Spleen (tissue), 7 donors: ENCODE measurements at regions not wholly inside any gene's neighbourhood (a gene's known extent, or its start where the extent isn't known, plus 50 kb on each side); places are given as distances from the start of the nearest gene placed in this dataset.

Experiments used
- POLR2A ChIP-seq, 3 donors: fragments of 450-650 bp; IDR thresholded peaks; one replicate each; pipeline ENCODE4 v1.5.1; 2017; ENCODE audit warnings: antibody characterized with exemption in 3 of 3, mild to moderate bottlenecking in 1 of 3
- POLR2AphosphoS5 ChIP-seq, 3 donors: sonication (generic); formaldehyde crosslinking; IDR thresholded peaks; one replicate each; pipeline ENCODE4 v1.5.1; 2017; ENCODE audit warnings: antibody characterized with exemption in 3 of 3
- TF ChIP-seq, protein P1 (sequence below), 11 experiments: fragments of 200-600 bp in 7 of 11; fragments of 450-650 bp in 4 of 11; sonication (generic) in 4 of 11; IDR thresholded peaks in 8 of 11; conservative IDR thresholded peaks in 3 of 11; 1 replicate in 7 of 11; 2 replicates in 4 of 11; pipeline versions ENCODE4 v1.4.0 to v1.8.0; 2016 to 2021; ENCODE audit warnings: antibody characterized with exemption in 11 of 11, inconsistent platforms in 4 of 11, mild to moderate bottlenecking in 1 of 11
- donor health status: DM: no; HTN: no; CAD: no; lungs with moderate emphysema.
- donor health status: DM: no; HTN: no; CAD: no.
- donor health status: DM: no; HTN: no; CAD: no.

DNA sequence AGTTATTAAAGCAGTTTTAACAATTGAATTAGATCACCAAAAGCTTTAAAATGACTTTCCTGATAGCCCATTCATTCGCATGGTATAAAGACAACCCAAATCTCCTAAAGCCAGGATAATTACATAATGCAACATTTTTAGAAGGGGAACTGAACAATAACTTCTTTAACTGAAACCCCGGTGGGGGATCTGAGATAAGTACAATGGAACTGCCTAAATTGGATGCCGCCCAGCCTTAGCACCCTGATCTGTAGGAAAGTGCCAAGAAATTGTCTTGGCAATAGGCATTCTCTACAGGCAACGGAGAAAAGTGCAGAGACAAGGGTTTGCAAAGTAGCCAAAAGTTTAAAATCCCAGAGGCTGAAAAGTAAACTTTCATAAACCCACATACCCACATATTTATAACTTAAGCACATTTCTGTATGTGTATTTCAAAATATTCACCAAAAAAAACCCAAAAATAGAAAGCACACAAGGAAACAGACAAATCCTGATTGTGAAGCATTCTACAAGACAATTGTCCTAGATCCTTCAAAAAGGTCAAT lies 98.8 kb upstream of the BEND6 start:
- TF ChIP-seq, protein P1, sequence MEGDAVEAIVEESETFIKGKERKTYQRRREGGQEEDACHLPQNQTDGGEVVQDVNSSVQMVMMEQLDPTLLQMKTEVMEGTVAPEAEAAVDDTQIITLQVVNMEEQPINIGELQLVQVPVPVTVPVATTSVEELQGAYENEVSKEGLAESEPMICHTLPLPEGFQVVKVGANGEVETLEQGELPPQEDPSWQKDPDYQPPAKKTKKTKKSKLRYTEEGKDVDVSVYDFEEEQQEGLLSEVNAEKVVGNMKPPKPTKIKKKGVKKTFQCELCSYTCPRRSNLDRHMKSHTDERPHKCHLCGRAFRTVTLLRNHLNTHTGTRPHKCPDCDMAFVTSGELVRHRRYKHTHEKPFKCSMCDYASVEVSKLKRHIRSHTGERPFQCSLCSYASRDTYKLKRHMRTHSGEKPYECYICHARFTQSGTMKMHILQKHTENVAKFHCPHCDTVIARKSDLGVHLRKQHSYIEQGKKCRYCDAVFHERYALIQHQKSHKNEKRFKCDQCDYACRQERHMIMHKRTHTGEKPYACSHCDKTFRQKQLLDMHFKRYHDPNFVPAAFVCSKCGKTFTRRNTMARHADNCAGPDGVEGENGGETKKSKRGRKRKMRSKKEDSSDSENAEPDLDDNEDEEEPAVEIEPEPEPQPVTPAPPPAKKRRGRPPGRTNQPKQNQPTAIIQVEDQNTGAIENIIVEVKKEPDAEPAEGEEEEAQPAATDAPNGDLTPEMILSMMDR (IDR thresholded peaks at IDR 0.05 in 8 of 11, conservative IDR thresholded peaks at IDR 0.05 in 3 of 11), result no peak
- TF ChIP-seq POLR2AphosphoS5 (IDR thresholded peaks at IDR 0.05) (no peak), POLR2A (IDR thresholded peaks at IDR 0.05) (no peak)
